ENCODE measurements at regions not wholly inside any gene's neighbourhood (a gene's known extent, or its start where the extent isn't known, plus 50 kb on each side); places are given as distances from the start of the nearest gene placed in this dataset.

GRCh38 chr1:178033019-178033418 lies 60.9 kb upstream of the RASAL2 start:
- TF ChIP-seq TCF4 (CRISPR knock-in tag; IDR thresholded peaks at IDR 0.05; ENCODE audit: borderline replicate concordance): no peak
- TF ChIP-seq TSHZ2 (CRISPR knock-in tag; IDR thresholded peaks at IDR 0.05): no peak
- no peak for TF ChIP-seq ZFP3 (CRISPR knock-in tag; IDR thresholded peaks at IDR 0.05)
- TF ChIP-seq ZNF565 (CRISPR knock-in tag; conservative IDR thresholded peaks at IDR 0.05; ENCODE audit: low read depth): no peak
- TF ChIP-seq ZNF8 (CRISPR knock-in tag; IDR thresholded peaks at IDR 0.05): no peak
- no peak for TF ChIP-seq CSDC2 (CRISPR knock-in tag; IDR thresholded peaks at IDR 0.05)
- no peak for TF ChIP-seq ZNF70 (CRISPR knock-in tag; IDR thresholded peaks at IDR 0.05)
- no peak for TF ChIP-seq ISL1 (CRISPR knock-in tag; IDR thresholded peaks at IDR 0.05)
- TF ChIP-seq TOX (CRISPR knock-in tag; IDR thresholded peaks at IDR 0.05; ENCODE audit: borderline replicate concordance): no peak
- no peak for TF ChIP-seq CREB5 (CRISPR knock-in tag; IDR thresholded peaks at IDR 0.05; ENCODE audit: low read depth)
- no peak for TF ChIP-seq OSR1 (CRISPR knock-in tag; IDR thresholded peaks at IDR 0.05)
- no peak for TF ChIP-seq ESRRG (CRISPR knock-in tag; IDR thresholded peaks at IDR 0.05)
- TF ChIP-seq RARB (CRISPR knock-in tag; IDR thresholded peaks at IDR 0.05): no peak
- no peak for TF ChIP-seq BACH2 (CRISPR knock-in tag; IDR thresholded peaks at IDR 0.05; ENCODE audit: borderline replicate concordance)
- TF ChIP-seq PPARA (CRISPR knock-in tag; IDR thresholded peaks at IDR 0.05; ENCODE audit: borderline replicate concordance): no peak
- no peak for TF ChIP-seq ZFP30 (CRISPR knock-in tag; IDR thresholded peaks at IDR 0.05)
- no peak for ATAC-seq

GRCh38 chr1:178034676-178035075 lies 59.2 kb upstream of the RASAL2 start:
- TF ChIP-seq CREB5 (CRISPR knock-in tag; IDR thresholded peaks at IDR 0.05; ENCODE audit: low read depth) (no peak), ZNF8 (CRISPR knock-in tag; IDR thresholded peaks at IDR 0.05) (no peak), OSR1 (CRISPR knock-in tag; IDR thresholded peaks at IDR 0.05) (no peak), ZFP3 (CRISPR knock-in tag; IDR thresholded peaks at IDR 0.05) (no peak), ZNF565 (CRISPR knock-in tag; conservative IDR thresholded peaks at IDR 0.05; ENCODE audit: low read depth) (no peak), CSDC2 (CRISPR knock-in tag; IDR thresholded peaks at IDR 0.05) (no peak), RARB (CRISPR knock-in tag; IDR thresholded peaks at IDR 0.05) (no peak), ZC3H10 (CRISPR knock-in tag; IDR thresholded peaks at IDR 0.05) (no peak), POU6F1 (CRISPR knock-in tag; IDR thresholded peaks at IDR 0.05; ENCODE audit: borderline replicate concordance, low read depth) (no peak), ISL1 (CRISPR knock-in tag; IDR thresholded peaks at IDR 0.05) (no peak), TCF4 (CRISPR knock-in tag; IDR thresholded peaks at IDR 0.05; ENCODE audit: borderline replicate concordance) (no peak), BACH2 (CRISPR knock-in tag; IDR thresholded peaks at IDR 0.05; ENCODE audit: borderline replicate concordance) (no peak), ZFP30 (CRISPR knock-in tag; IDR thresholded peaks at IDR 0.05) (no peak), PATZ1 (CRISPR knock-in tag; IDR thresholded peaks at IDR 0.05; ENCODE audit: borderline replicate concordance) (no peak), ARNTL (CRISPR knock-in tag; IDR thresholded peaks at IDR 0.05; ENCODE audit: borderline replicate concordance, low read depth) (no peak), GLIS3 (CRISPR knock-in tag; IDR thresholded peaks at IDR 0.05) (no peak), TOX (CRISPR knock-in tag; IDR thresholded peaks at IDR 0.05; ENCODE audit: borderline replicate concordance) (no peak), PPARA (CRISPR knock-in tag; IDR thresholded peaks at IDR 0.05; ENCODE audit: borderline replicate concordance) (no peak), TSHZ2 (CRISPR knock-in tag; IDR thresholded peaks at IDR 0.05) (no peak), ZNF70 (CRISPR knock-in tag; IDR thresholded peaks at IDR 0.05) (no peak)

More at GRCh38 chr1:178034676-178035075, 59.2 kb upstream of the RASAL2 start:
- no peak for ATAC-seq
